ENCODE measurements at regions not wholly inside any gene's neighbourhood (a gene's known extent, or its start where the extent isn't known, plus 50 kb on each side); places are given as distances from the start of the nearest gene placed in this dataset.

DNA sequence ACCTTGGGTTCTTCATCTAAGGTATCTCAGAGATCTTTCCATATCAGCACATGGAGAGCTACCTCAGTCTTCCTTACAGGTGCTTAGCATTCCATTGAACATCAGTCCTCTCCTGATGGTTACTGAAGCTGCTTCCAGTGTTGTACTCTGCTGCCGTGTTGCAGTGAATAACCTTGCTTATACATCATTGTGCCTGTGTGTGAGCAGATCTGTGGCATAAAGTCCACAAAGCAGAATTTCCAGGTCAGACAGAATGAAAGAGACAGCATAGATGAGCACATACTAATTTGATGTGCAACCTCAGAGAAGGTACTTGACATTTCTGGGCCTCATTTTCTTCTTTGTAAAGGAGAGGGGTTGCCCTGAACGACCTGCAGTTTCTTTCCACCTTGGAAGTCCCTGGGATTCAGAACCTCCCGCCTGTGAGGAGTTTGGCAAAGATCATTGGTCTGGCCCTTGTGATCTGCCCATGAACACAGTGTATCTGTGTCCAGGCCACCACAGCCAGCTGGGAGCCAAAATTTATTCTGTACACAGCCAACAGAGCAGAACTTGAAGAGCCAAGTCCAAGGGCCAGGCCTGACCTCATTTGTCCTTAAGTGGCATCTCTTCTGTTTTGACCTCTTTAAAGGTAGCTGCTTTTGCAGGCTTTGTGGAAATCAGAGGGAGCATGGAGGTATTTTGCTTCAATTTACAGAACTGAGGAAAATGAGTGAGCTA is 57.2 kb upstream of the SLC7A14 start:
- no peaks in the 10 kb centered on the region for H3K9me2 ChIP-seq (replicated peaks; ENCODE audit: low read depth, low read length)
- no peak overlapping the region for H3K4me2 ChIP-seq (ENCODE audit: low read depth, low read length, poor library complexity, severe bottlenecking)
- H2AFZ ChIP-seq (ENCODE audit: low read length): no peak overlapping the region
- H3K9ac ChIP-seq (ENCODE audit: low read depth, low read length, poor library complexity, severe bottlenecking): no peak overlapping the region
- no peaks in the 10 kb centered on the region for H3K27me3 ChIP-seq (ENCODE audit: insufficient read depth, low read length, poor library complexity, severe bottlenecking)
- no peaks in the 10 kb centered on the region for H3K79me2 ChIP-seq (ENCODE audit: insufficient read depth, low read length)
- no peak for TF ChIP-seq EZH2phosphoT487 (IDR thresholded peaks at IDR 0.05; ENCODE audit: borderline replicate concordance)
- TF ChIP-seq, protein P1, sequence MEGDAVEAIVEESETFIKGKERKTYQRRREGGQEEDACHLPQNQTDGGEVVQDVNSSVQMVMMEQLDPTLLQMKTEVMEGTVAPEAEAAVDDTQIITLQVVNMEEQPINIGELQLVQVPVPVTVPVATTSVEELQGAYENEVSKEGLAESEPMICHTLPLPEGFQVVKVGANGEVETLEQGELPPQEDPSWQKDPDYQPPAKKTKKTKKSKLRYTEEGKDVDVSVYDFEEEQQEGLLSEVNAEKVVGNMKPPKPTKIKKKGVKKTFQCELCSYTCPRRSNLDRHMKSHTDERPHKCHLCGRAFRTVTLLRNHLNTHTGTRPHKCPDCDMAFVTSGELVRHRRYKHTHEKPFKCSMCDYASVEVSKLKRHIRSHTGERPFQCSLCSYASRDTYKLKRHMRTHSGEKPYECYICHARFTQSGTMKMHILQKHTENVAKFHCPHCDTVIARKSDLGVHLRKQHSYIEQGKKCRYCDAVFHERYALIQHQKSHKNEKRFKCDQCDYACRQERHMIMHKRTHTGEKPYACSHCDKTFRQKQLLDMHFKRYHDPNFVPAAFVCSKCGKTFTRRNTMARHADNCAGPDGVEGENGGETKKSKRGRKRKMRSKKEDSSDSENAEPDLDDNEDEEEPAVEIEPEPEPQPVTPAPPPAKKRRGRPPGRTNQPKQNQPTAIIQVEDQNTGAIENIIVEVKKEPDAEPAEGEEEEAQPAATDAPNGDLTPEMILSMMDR (conservative IDR thresholded peaks at IDR 0.05; ENCODE audit: low read length): no peak
- no peaks in the 10 kb centered on the region for H3F3A ChIP-seq (ENCODE audit: low read depth)
- no peak overlapping the region for H3K4me3 ChIP-seq (ENCODE audit: low read length, poor library complexity, severe bottlenecking)
- H4K20me1 ChIP-seq (ENCODE audit: insufficient read depth, low read length, poor library complexity, severe bottlenecking): no peaks in the 10 kb centered on the region
- no peaks in the 10 kb centered on the region for H3K36me3 ChIP-seq (ENCODE audit: insufficient read depth, low read length)
- no peaks in the 10 kb centered on the region for H3K4me1 ChIP-seq (ENCODE audit: insufficient read depth, low read length, poor library complexity, severe bottlenecking)
- 0 out of 2 replicates have a peak, but pooled peaks cover 4% of the 10 kb centered on the region for H3K9me3 ChIP-seq (ENCODE audit: insufficient read depth, low read depth, low read length)

DNA sequence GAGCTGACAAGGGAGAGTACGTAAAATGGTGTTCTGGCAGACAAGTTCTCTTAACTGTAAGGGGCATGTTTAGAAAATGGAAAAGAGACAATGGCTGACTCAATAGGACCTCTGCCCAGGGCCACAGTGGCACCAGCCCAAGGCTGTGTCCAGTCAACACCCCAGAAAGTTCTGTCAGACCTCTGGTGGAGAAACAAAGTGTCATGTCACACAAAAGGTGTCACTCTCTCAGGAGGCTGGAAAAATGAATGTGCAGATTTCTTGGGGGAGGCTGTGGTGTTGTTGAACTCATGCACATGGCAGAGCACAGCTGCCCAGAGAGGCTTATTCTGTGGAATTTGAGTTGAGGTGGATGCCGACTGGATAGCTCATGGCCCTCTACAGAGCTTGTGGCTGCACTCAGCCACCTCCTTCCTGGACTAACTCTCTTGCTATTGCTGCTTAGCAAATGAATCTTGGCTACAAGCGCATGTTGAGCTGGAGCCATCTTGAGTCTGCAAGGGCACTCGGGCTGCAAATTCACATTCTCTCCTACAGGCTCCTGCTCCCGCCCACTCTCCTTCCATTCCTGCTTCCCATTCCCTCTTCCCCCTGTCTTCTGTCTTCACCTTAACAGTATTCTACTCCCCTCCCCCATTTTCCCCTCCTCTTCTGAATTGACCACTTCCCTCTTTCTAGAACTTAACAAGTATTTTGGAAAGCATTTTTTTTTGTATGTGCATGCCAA is 55.8 kb upstream of the SLC7A14 start:
- TF ChIP-seq, protein P1 (conservative IDR thresholded peaks at IDR 0.05; ENCODE audit: low read length): no peak
- TF ChIP-seq EZH2phosphoT487 (IDR thresholded peaks at IDR 0.05; ENCODE audit: borderline replicate concordance): no peak
- no peaks in the 10 kb centered on the region for H3K9me2 ChIP-seq (replicated peaks; ENCODE audit: low read depth, low read length)
- no peaks in the 10 kb centered on the region for H3K79me2 ChIP-seq (ENCODE audit: insufficient read depth, low read length)
- H2AFZ ChIP-seq (ENCODE audit: low read length): no peak overlapping the region
- no peaks in the 10 kb centered on the region for H4K20me1 ChIP-seq (ENCODE audit: insufficient read depth, low read length, poor library complexity, severe bottlenecking)
- no peaks in the 10 kb centered on the region for H3F3A ChIP-seq (ENCODE audit: low read depth)
- 0 out of 2 replicates have a peak, but pooled peaks cover 4% of the 10 kb centered on the region for H3K9me3 ChIP-seq (ENCODE audit: insufficient read depth, low read depth, low read length)
- no peak overlapping the region for H3K4me2 ChIP-seq (ENCODE audit: low read depth, low read length, poor library complexity, severe bottlenecking)
- no peak overlapping the region for H3K4me3 ChIP-seq (ENCODE audit: low read length, poor library complexity, severe bottlenecking)
- H3K36me3 ChIP-seq (ENCODE audit: insufficient read depth, low read length): no peaks in the 10 kb centered on the region
- H3K9ac ChIP-seq (ENCODE audit: low read depth, low read length, poor library complexity, severe bottlenecking): no peak overlapping the region
- H3K4me1 ChIP-seq (ENCODE audit: insufficient read depth, low read length, poor library complexity, severe bottlenecking): no peaks in the 10 kb centered on the region
- H3K27me3 ChIP-seq (ENCODE audit: insufficient read depth, low read length, poor library complexity, severe bottlenecking): no peaks in the 10 kb centered on the region

DNA sequence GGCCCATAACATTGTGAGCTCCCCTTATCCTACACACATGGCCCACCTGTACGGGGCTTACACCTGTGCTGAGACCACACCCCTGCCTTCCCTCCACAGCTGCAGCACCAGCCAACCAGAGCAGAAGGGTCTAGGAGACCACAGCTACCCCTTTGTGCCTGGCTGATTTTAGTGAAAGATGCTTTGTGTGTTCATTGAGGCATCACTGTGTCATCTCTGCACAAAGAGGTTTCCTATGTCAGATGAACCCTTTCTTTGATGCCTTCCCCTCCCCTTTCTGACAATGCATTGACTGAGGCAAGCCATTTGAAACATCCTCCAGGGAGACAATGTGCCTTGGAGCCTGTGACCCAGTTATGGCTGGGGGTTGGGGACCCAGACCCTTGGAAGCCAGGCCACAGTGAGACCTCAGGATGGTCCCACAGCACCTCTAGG is 54.9 kb upstream of the SLC7A14 start:
- Histone ChIP-seq H3F3A (ENCODE audit: low read depth) (no peaks in the 10 kb centered on the region), H3K79me2 (ENCODE audit: insufficient read depth, low read length) (no peaks in the 10 kb centered on the region), H3K9ac (ENCODE audit: low read depth, low read length, poor library complexity, severe bottlenecking) (no peak overlapping the region), H3K4me2 (ENCODE audit: low read depth, low read length, poor library complexity, severe bottlenecking) (no peak overlapping the region), H3K27me3 (ENCODE audit: insufficient read depth, low read length, poor library complexity, severe bottlenecking) (no peaks in the 10 kb centered on the region), H3K4me1 (ENCODE audit: insufficient read depth, low read length, poor library complexity, severe bottlenecking) (no peaks in the 10 kb centered on the region), H3K36me3 (ENCODE audit: insufficient read depth, low read length) (no peaks in the 10 kb centered on the region), H4K20me1 (ENCODE audit: insufficient read depth, low read length, poor library complexity, severe bottlenecking) (no peaks in the 10 kb centered on the region), H3K9me3 (ENCODE audit: insufficient read depth, low read depth, low read length) (0 out of 2 replicates have a peak, but pooled peaks cover 4% of the 10 kb centered on the region), H3K4me3 (ENCODE audit: low read length, poor library complexity, severe bottlenecking) (no peak overlapping the region), H2AFZ (ENCODE audit: low read length) (no peak overlapping the region), H3K9me2 (replicated peaks; ENCODE audit: low read depth, low read length) (no peaks in the 10 kb centered on the region)
- TF ChIP-seq EZH2phosphoT487 (IDR thresholded peaks at IDR 0.05; ENCODE audit: borderline replicate concordance): no peak
- TF ChIP-seq, protein P1 (conservative IDR thresholded peaks at IDR 0.05; ENCODE audit: low read length): no peak
